Muscle layer of duodenum (tissue), 2 donors: ENCODE measurements at regions not wholly inside any gene's neighbourhood (a gene's known extent, or its start where the extent isn't known, plus 50 kb on each side); places are given as distances from the start of the nearest gene placed in this dataset.

ENCODE experiments used
- H3K27ac ChIP-seq: one replicate; pipeline ENCODE4 v1.7.0; 2013; ENCODE audit warnings: mild to moderate bottlenecking, low read length
- H3K27me3 ChIP-seq: one replicate; pipeline ENCODE4 v1.7.0; 2013; ENCODE audit warnings: low read depth, mild to moderate bottlenecking, control low read depth, low read length
- H3K36me3 ChIP-seq, 2 donors: one replicate each; pipeline ENCODE4 v1.7.0; 2013; ENCODE audit warnings: low read length in 2 of 2, control low read depth in 1 of 2, mild to moderate bottlenecking in 1 of 2; ENCODE audit not compliant: insufficient read depth in 2 of 2, control insufficient read depth in 1 of 2
- H3K4me1 ChIP-seq, 2 donors: one replicate each; pipeline ENCODE4 v1.7.0; 2013; ENCODE audit warnings: low read length in 2 of 2, mild to moderate bottlenecking in 2 of 2, control low read depth in 1 of 2, moderate library complexity in 1 of 2; ENCODE audit not compliant: insufficient read depth in 2 of 2, control insufficient read depth in 1 of 2
- H3K4me3 ChIP-seq, 2 donors: one replicate each; pipeline ENCODE4 v1.7.0; 2013; ENCODE audit warnings: low read length in 2 of 2, low read depth in 1 of 2, mild to moderate bottlenecking in 1 of 2
- H3K9me3 ChIP-seq, 2 donors: one replicate each; pipeline ENCODE4 v1.7.0; 2013; ENCODE audit warnings: low read length in 2 of 2, control low read depth in 1 of 2, mild to moderate bottlenecking in 1 of 2; ENCODE audit not compliant: control insufficient read depth in 1 of 2
- donor health status: healthy.

GRCh38 chr1:60151311-60151710 is 77.7 kb upstream of the C1orf87 start:
- Histone ChIP-seq H3K27me3 (no peaks in the 10 kb centered on the region), H3K27ac (no peak overlapping the region), H3K4me1 (no peaks in the 10 kb centered on the region), H3K9me3 (no peaks in the 10 kb centered on the region), H3K36me3 (no peaks in the 10 kb centered on the region), H3K4me3 (no peak overlapping the region)

GRCh38 chr1:60149251-60149650 is 75.7 kb upstream of the C1orf87 start:
- no peaks in the 10 kb centered on the region for H3K4me1 ChIP-seq
- H3K4me3 ChIP-seq = no peak overlapping the region
- H3K9me3 ChIP-seq = no peaks in the 10 kb centered on the region
- no peaks in the 10 kb centered on the region for H3K27me3 ChIP-seq
- H3K36me3 ChIP-seq = no peaks in the 10 kb centered on the region
- H3K27ac ChIP-seq = no peak overlapping the region

GRCh38 chr1:60146884-60147283 is 73.3 kb upstream of the C1orf87 start:
- no peak overlapping the region for H3K27ac ChIP-seq
- H3K9me3 ChIP-seq = no peaks in the 10 kb centered on the region
- no peaks in the 10 kb centered on the region for H3K4me1 ChIP-seq
- H3K27me3 ChIP-seq = no peaks in the 10 kb centered on the region
- no peaks in the 10 kb centered on the region for H3K36me3 ChIP-seq
- no peak overlapping the region for H3K4me3 ChIP-seq

- H3K9me3 ChIP-seq = no peaks in the 10 kb centered on the region
- H3K36me3 ChIP-seq = no peaks in the 10 kb centered on the region
- H3K4me3 ChIP-seq = no peak overlapping the region
- H3K27me3 ChIP-seq = no peaks in the 10 kb centered on the region
- H3K27ac ChIP-seq = no peak overlapping the region
- no peaks in the 10 kb centered on the region for H3K4me1 ChIP-seq
Measured at GRCh38 chr1:60145771-60146170, 72.2 kb upstream of the C1orf87 start.

- Histone ChIP-seq H3K27me3 (no peaks in the 10 kb centered on the region), H3K4me1 (no peaks in the 10 kb centered on the region), H3K36me3 (no peaks in the 10 kb centered on the region), H3K4me3 (no peak overlapping the region), H3K27ac (no peak overlapping the region), H3K9me3 (no peaks in the 10 kb centered on the region)
Measured at GRCh38 chr1:60141743-60142142, 68.2 kb upstream of the C1orf87 start.

GRCh38 chr1:60141276-60141675 is 67.7 kb upstream of the C1orf87 start:
- Histone ChIP-seq H3K9me3 (no peaks in the 10 kb centered on the region), H3K27me3 (no peaks in the 10 kb centered on the region), H3K36me3 (no peaks in the 10 kb centered on the region), H3K27ac (no peak overlapping the region), H3K4me3 (no peak overlapping the region), H3K4me1 (no peaks in the 10 kb centered on the region)

- no peaks in the 10 kb centered on the region for H3K9me3 ChIP-seq
- no peak overlapping the region for H3K4me3 ChIP-seq
- H3K4me1 ChIP-seq = no peaks in the 10 kb centered on the region
- H3K27ac ChIP-seq = no peak overlapping the region
- H3K27me3 ChIP-seq = no peaks in the 10 kb centered on the region
- no peaks in the 10 kb centered on the region for H3K36me3 ChIP-seq
Measured at GRCh38 chr1:60137406-60137805, 63.8 kb upstream of the C1orf87 start.

GRCh38 chr1:60136395-60136794 is 62.8 kb upstream of the C1orf87 start:
- Histone ChIP-seq H3K27me3 (no peaks in the 10 kb centered on the region), H3K36me3 (no peaks in the 10 kb centered on the region), H3K4me1 (no peaks in the 10 kb centered on the region), H3K9me3 (no peaks in the 10 kb centered on the region), H3K27ac (no peak overlapping the region), H3K4me3 (no peak overlapping the region)

GRCh38 chr1:60134716-60135115 is 61.1 kb upstream of the C1orf87 start:
- H3K9me3 ChIP-seq = no peaks in the 10 kb centered on the region
- H3K27me3 ChIP-seq = no peaks in the 10 kb centered on the region
- H3K4me3 ChIP-seq = no peak overlapping the region
- H3K36me3 ChIP-seq = no peaks in the 10 kb centered on the region
- no peaks in the 10 kb centered on the region for H3K4me1 ChIP-seq
- no peak overlapping the region for H3K27ac ChIP-seq

GRCh38 chr1:60133848-60134247 is 60.3 kb upstream of the C1orf87 start:
- Histone ChIP-seq H3K9me3 (no peaks in the 10 kb centered on the region), H3K36me3 (no peaks in the 10 kb centered on the region), H3K4me3 (no peak overlapping the region), H3K4me1 (no peaks in the 10 kb centered on the region), H3K27me3 (no peaks in the 10 kb centered on the region), H3K27ac (no peak overlapping the region)

GRCh38 chr1:60133000-60133673 is 59.6 kb upstream of the C1orf87 start:
- Histone ChIP-seq H3K4me3 (no peak overlapping the region), H3K27ac (no peak overlapping the region), H3K27me3 (no peaks in the 10 kb centered on the region), H3K9me3 (no peaks in the 10 kb centered on the region), H3K36me3 (no peaks in the 10 kb centered on the region), H3K4me1 (no peaks in the 10 kb centered on the region)

GRCh38 chr1:60132108-60132507 is 58.5 kb upstream of the C1orf87 start:
- Histone ChIP-seq H3K4me3 (no peak overlapping the region), H3K4me1 (no peaks in the 10 kb centered on the region), H3K27ac (no peak overlapping the region), H3K9me3 (no peaks in the 10 kb centered on the region), H3K36me3 (no peaks in the 10 kb centered on the region), H3K27me3 (no peaks in the 10 kb centered on the region)
